ENCODE measurements at regions not wholly inside any gene's neighbourhood (a gene's known extent, or its start where the extent isn't known, plus 50 kb on each side); places are given as distances from the start of the nearest gene placed in this dataset.

DNA sequence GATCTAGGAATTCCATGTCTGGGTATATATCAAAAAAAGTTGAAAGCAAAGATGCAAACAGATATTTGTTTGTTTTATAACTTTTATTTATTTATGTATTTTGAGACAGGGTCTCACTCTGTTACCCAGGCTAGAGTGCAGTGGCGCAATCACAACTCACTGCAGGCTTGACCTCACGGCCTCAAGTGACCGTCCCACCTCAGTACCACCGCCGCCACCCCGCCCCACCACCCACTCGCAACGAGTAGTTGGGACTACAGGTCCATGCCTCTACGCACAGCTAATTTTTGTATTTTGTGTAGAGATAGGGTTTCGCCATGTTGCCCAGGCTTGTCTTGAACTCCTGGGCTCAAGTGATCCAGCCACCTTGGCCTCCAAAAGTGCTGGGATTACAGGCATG is 66.5 kb upstream of the KTN1 start:
- Mint-ChIP-seq H3K4me3 (no peak overlapping the region), H3K4me1 (ENCODE audit: low read depth) (peaks cover 16% of the 10 kb centered on the region), H3K36me3 (ENCODE audit: low read depth) (no peaks in the 10 kb centered on the region), H3K27me3 (ENCODE audit: insufficient read depth) (peaks cover 10% of the 10 kb centered on the region), H3K9me3 (no peaks in the 10 kb centered on the region), H3K27ac (no peak overlapping the region)
- no peak for DNase-seq
- TF ChIP-seq, protein P1, sequence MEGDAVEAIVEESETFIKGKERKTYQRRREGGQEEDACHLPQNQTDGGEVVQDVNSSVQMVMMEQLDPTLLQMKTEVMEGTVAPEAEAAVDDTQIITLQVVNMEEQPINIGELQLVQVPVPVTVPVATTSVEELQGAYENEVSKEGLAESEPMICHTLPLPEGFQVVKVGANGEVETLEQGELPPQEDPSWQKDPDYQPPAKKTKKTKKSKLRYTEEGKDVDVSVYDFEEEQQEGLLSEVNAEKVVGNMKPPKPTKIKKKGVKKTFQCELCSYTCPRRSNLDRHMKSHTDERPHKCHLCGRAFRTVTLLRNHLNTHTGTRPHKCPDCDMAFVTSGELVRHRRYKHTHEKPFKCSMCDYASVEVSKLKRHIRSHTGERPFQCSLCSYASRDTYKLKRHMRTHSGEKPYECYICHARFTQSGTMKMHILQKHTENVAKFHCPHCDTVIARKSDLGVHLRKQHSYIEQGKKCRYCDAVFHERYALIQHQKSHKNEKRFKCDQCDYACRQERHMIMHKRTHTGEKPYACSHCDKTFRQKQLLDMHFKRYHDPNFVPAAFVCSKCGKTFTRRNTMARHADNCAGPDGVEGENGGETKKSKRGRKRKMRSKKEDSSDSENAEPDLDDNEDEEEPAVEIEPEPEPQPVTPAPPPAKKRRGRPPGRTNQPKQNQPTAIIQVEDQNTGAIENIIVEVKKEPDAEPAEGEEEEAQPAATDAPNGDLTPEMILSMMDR (IDR thresholded peaks at IDR 0.05): no peak

DNA sequence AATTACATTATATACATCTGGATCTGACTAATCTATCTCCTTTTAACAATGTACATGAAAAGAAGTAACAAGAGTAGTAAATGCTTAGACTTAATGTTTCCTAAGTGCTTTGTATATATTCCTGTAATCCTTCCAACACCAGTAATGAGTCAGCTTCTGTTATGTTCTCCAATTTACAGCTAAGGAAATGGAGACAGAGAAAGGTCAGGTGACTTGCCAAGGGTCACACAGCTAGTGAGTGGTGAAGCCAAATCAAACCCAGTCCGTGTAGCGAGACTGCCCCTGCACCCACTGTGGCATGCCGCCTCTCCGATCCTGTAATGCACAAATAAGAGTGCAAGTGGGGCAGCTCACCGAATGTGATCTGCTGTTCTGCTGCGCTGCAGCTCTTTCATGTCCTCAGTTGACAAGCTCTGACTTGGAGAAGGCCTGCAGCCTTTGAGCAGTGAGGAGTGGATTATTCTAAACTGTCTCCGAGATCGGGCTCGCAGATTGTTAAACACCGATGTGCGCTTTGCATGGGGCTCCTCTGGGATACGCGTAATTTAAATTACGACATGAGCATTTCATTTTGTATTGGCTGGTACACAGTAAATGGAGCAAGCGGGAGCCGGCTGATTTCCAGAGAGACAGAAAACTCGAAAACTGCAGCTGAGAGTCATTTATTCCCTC is 65.1 kb upstream of the KTN1 start:
- TF ChIP-seq, protein P1 (IDR thresholded peaks at IDR 0.05): no peak
- Mint-ChIP-seq H3K27me3 (ENCODE audit: insufficient read depth) (peaks cover 10% of the 10 kb centered on the region), H3K4me1 (ENCODE audit: low read depth) (peaks cover 16% of the 10 kb centered on the region), H3K36me3 (ENCODE audit: low read depth) (no peaks in the 10 kb centered on the region), H3K27ac (peak overlapping the region; percentile 9; the same call in 1 of the 2 replicates), H3K9me3 (no peaks in the 10 kb centered on the region), H3K4me3 (peak overlapping the region; percentile 79)
- peak; percentile 62 for DNase-seq

DNA sequence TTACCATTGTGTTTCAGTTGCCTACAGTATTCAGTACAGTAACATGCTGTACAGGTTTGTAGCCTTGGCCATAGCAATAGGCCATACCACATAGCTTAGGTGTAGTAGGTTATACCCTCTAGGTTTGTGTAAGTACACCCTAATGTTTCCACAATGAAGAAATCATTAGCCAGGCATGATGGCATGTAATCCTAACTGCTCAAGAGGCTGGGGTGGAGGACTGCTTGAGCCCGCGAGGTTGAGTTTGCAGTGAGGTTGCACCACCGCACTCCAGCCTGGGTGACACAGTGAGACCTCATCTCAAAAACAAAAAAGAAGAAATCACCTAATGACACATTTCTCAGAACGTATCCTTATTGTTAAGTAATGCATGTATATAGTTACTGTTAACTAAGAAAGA is 63.2 kb upstream of the KTN1 start:
- TF ChIP-seq, protein P1 (IDR thresholded peaks at IDR 0.05): no peak
- peaks cover 10% of the 10 kb centered on the region for H3K27me3 Mint-ChIP-seq (ENCODE audit: insufficient read depth)
- peaks cover 16% of the 10 kb centered on the region for H3K4me1 Mint-ChIP-seq (ENCODE audit: low read depth)
- no peaks in the 10 kb centered on the region for H3K9me3 Mint-ChIP-seq
- no peak overlapping the region for H3K27ac Mint-ChIP-seq
- no peak overlapping the region for H3K4me3 Mint-ChIP-seq
- DNase-seq: no peak
- H3K36me3 Mint-ChIP-seq (ENCODE audit: low read depth): no peaks in the 10 kb centered on the region

DNA sequence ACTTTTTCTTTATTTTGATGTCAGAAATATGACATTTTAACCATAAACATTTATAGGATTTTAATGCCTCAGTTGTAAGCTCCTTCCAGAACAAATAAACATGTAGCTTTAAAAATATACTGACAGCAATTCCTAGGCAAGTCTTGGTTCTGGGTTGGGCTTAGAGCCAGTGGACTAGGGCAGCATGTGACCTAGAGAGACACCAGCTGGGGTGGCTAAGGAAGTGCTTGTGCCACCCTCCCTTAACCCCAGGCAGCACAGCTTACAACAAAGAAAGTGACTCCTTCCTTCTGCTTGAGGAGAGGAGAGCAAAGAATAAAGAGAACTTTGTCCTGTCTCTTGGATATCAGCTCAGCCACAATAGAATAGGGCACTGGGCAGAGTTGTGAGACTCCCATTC is 61.6 kb upstream of the KTN1 start:
- no peak overlapping the region for H3K27ac Mint-ChIP-seq
- DNase-seq: no peak

DNA sequence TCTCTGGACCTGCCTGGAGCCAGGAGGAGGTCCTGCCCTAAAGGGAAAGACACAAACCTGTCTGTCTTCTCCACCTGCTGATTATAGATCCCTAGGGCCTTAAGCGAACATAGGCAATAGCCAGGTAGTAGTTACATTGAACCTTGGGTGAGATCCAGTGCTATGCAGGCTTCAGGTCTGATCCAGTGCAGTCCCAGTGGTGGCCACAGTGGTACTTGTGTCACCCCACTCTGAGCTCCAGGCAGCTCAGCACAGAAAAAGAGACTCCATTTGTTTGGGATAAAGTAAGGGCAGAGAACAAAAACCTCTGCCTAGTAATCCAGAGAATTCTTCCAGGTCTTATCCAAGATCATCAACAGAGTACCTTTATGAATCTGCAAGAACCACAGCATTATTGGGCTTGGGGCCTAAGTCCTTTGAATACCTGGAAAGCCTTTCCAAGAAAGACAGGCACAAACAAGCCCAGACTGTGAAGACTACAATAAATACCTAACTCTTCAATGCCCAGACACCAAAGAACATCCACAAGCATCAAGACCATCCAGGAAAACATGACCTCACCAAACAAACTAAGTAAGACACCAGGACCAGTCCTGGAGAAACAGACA is 60.4 kb upstream of the KTN1 start:
- H3K36me3 Mint-ChIP-seq (ENCODE audit: low read depth): no peaks in the 10 kb centered on the region
- no peaks in the 10 kb centered on the region for H3K9me3 Mint-ChIP-seq
- no peak overlapping the region for H3K27ac Mint-ChIP-seq
- no peak for DNase-seq
- peaks cover 11% of the 10 kb centered on the region for H3K4me1 Mint-ChIP-seq (ENCODE audit: low read depth)
- TF ChIP-seq, protein P1 (IDR thresholded peaks at IDR 0.05): peak; percentile 23; the same call in 1 of the 2 replicates
- no peak overlapping the region for H3K4me3 Mint-ChIP-seq
- H3K27me3 Mint-ChIP-seq (ENCODE audit: insufficient read depth): peaks cover 10% of the 10 kb centered on the region

More for the DNA sequence above, 61.6 kb upstream of the KTN1 start:
- Mint-ChIP-seq H3K9me3 (no peaks in the 10 kb centered on the region), H3K4me1 (ENCODE audit: low read depth) (peaks cover 16% of the 10 kb centered on the region), H3K36me3 (ENCODE audit: low read depth) (no peaks in the 10 kb centered on the region), H3K4me3 (no peak overlapping the region), H3K27me3 (ENCODE audit: insufficient read depth) (peaks cover 10% of the 10 kb centered on the region)
- TF ChIP-seq, protein P1 (IDR thresholded peaks at IDR 0.05): no peak

Measured in HFFc6 (cell line).